Hepatocyte (in vitro differentiated cells): ENCODE measurements at regions not wholly inside any gene's neighbourhood (a gene's known extent, or its start where the extent isn't known, plus 50 kb on each side); places are given as distances from the start of the nearest gene placed in this dataset.

Experiments
- DNase-seq: peaks from one replicate; pipeline ENCODE4 v3.0.0-alpha.2; 2016; ENCODE audit warnings: low spot score
- H2AFZ ChIP-seq: fragments of 200-600 bp; sonication (generic); 2 replicates; pipeline ENCODE4 v1.6.0; 2016; ENCODE audit warnings: antibody characterized with exemption, mild to moderate bottlenecking
- H3K27ac ChIP-seq: fragments of 200-600 bp; sonication (generic); 2 replicates; pipeline ENCODE4 v1.5.1; 2016; ENCODE audit warnings: mild to moderate bottlenecking
- H3K27me3 ChIP-seq: fragments of 200-600 bp; sonication (generic); 2 replicates; pipeline ENCODE4 v1.6.1; 2016
- H3K36me3 ChIP-seq: fragments of 200-600 bp; sonication (generic); replicated peaks from 2 replicates; pipeline ENCODE4 v1.5.1; 2016; ENCODE audit warnings: low read depth; ENCODE audit not compliant: insufficient read depth
- H3K4me1 ChIP-seq: fragments of 200-600 bp; sonication (generic); 2 replicates; pipeline ENCODE4 v1.5.1; 2016; ENCODE audit warnings: mild to moderate bottlenecking, moderate library complexity; ENCODE audit not compliant: insufficient read depth
- H3K4me2 ChIP-seq: fragments of 200-600 bp; sonication (generic); 2 replicates; pipeline ENCODE4 v1.6.0; 2016
- H3K4me3 ChIP-seq: fragments of 200-600 bp; sonication (generic); 2 replicates; pipeline ENCODE4 v1.5.1; 2016; ENCODE audit warnings: mild to moderate bottlenecking
- H3K79me2 ChIP-seq: fragments of 200-600 bp; sonication (generic); 2 replicates; pipeline ENCODE4 v1.6.0; 2017; ENCODE audit warnings: mild to moderate bottlenecking
- H3K9me2 ChIP-seq: fragments of 200-600 bp; sonication (generic); replicated peaks from 2 replicates; pipeline ENCODE4 v1.6.0; 2017; ENCODE audit warnings: mild to moderate bottlenecking; ENCODE audit not compliant: insufficient read depth
- H3K9me3 ChIP-seq: fragments of 200-600 bp; sonication (generic); 2 replicates; pipeline ENCODE4 v1.5.1; 2016; ENCODE audit warnings: low read depth, mild to moderate bottlenecking
- H4K20me1 ChIP-seq: fragments of 200-600 bp; sonication (generic); 2 replicates; pipeline ENCODE4 v1.6.0; 2016; ENCODE audit warnings: mild to moderate bottlenecking; ENCODE audit not compliant: insufficient read depth, poor library complexity, severe bottlenecking
- EZH2 ChIP-seq: fragments of 200-600 bp; sonication (generic); IDR thresholded peaks from 2 replicates; pipeline ENCODE4 v1.6.1; 2016; ENCODE audit warnings: antibody characterized with exemption, mild to moderate bottlenecking, borderline replicate concordance
- EZH2phosphoT487 ChIP-seq: fragments of 200-600 bp; sonication (generic); IDR thresholded peaks from one replicate; pipeline ENCODE4 v1.6.1; 2018; ENCODE audit warnings: antibody characterized with exemption, mild to moderate bottlenecking, low read depth, moderate library complexity; ENCODE audit not compliant: unreplicated experiment, severe bottlenecking
- WGBS: methylation state at CpG from one replicate; pipeline ENCODE4 v1.1.6; 2016; ENCODE audit warnings: low lambda C conversion rate; ENCODE audit errors: missing lambda C conversion rate; 5-methylcytosine and 5-hydroxymethylcytosine counted together
- TF ChIP-seq, protein P1 (sequence below): fragments of 200-600 bp; sonication (generic); IDR thresholded peaks from 2 replicates; pipeline ENCODE4 v1.5.1; 2016; ENCODE audit warnings: antibody characterized with exemption, mild to moderate bottlenecking; ENCODE audit not compliant: poor library complexity

DNA sequence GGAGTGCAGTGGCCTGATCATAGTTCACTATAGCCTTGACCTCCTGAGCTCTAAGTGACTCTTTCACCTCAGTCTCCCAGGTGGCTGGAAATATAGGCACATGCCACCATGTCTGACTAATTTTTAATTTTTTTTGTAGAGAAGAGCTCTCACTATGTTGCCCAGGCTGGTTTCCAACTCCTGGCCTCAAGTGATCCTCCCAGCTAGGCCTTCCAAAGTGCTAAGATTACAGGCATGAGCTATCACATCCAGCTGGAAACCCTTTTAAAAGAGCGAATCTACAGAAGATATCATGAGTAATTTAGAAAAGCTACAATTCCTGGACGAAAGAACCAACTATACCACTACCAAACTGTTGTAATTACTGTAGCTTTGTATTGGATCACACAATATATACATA lies 394.4 kb upstream of the AUTS2 start:
- WGBS = 79% methylated on average over 2 of the region's 2 CpGs

DNA sequence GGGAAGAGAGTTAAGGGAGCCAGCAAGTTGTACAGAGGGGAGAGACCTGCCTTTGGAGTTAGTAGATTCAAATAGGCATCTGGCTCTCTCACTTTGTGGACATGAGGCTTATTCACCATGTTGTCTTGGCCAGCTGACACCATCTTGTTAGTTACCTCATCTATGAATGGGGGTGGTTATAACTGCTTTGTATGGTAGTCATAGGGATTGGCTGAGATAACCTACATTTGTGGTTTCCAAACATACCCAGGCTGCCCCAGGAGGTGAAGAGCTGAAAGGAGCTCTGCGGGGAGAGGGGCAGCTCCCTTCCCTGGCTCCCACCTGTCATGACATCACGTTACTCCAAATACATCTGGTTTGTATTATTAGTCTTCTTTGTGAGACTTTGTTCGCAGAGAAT lies 393.3 kb upstream of the AUTS2 start:
- no peak overlapping the region for H3K4me2 ChIP-seq
- H4K20me1 ChIP-seq = no peaks in the 10 kb centered on the region
- TF ChIP-seq, protein P1, sequence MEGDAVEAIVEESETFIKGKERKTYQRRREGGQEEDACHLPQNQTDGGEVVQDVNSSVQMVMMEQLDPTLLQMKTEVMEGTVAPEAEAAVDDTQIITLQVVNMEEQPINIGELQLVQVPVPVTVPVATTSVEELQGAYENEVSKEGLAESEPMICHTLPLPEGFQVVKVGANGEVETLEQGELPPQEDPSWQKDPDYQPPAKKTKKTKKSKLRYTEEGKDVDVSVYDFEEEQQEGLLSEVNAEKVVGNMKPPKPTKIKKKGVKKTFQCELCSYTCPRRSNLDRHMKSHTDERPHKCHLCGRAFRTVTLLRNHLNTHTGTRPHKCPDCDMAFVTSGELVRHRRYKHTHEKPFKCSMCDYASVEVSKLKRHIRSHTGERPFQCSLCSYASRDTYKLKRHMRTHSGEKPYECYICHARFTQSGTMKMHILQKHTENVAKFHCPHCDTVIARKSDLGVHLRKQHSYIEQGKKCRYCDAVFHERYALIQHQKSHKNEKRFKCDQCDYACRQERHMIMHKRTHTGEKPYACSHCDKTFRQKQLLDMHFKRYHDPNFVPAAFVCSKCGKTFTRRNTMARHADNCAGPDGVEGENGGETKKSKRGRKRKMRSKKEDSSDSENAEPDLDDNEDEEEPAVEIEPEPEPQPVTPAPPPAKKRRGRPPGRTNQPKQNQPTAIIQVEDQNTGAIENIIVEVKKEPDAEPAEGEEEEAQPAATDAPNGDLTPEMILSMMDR = no peak
- TF ChIP-seq EZH2 = no peak
- TF ChIP-seq EZH2phosphoT487 = no peak
- 43% methylated on average over 3 of the region's 3 CpGs for WGBS
- no peaks in the 10 kb centered on the region for H3K27me3 ChIP-seq
- H3K79me2 ChIP-seq = no peaks in the 10 kb centered on the region
- no peak overlapping the region for H2AFZ ChIP-seq
- no peak for DNase-seq
- H3K4me3 ChIP-seq = no peak overlapping the region
- no peaks in the 10 kb centered on the region for H3K9me3 ChIP-seq
- H3K27ac ChIP-seq = no peak overlapping the region
- H3K9me2 ChIP-seq = no peaks in the 10 kb centered on the region
- no peaks in the 10 kb centered on the region for H3K36me3 ChIP-seq
- peaks cover 6% of the 10 kb centered on the region for H3K4me1 ChIP-seq

More for the DNA sequence above, 394.4 kb upstream of the AUTS2 start:
- no peaks in the 10 kb centered on the region for H3K36me3 ChIP-seq
- H3K27ac ChIP-seq = no peak overlapping the region
- no peak overlapping the region for H3K4me2 ChIP-seq
- no peak overlapping the region for H2AFZ ChIP-seq
- no peak overlapping the region for H3K4me3 ChIP-seq
- no peak for TF ChIP-seq EZH2phosphoT487
- TF ChIP-seq, protein P1 = no peak
- TF ChIP-seq EZH2 = no peak
- no peaks in the 10 kb centered on the region for H3K9me2 ChIP-seq
- no peaks in the 10 kb centered on the region for H3K27me3 ChIP-seq
- no peak for DNase-seq
- no peaks in the 10 kb centered on the region for H4K20me1 ChIP-seq
- no peaks in the 10 kb centered on the region for H3K79me2 ChIP-seq
- peaks cover 6% of the 10 kb centered on the region for H3K4me1 ChIP-seq
- no peaks in the 10 kb centered on the region for H3K9me3 ChIP-seq

DNA sequence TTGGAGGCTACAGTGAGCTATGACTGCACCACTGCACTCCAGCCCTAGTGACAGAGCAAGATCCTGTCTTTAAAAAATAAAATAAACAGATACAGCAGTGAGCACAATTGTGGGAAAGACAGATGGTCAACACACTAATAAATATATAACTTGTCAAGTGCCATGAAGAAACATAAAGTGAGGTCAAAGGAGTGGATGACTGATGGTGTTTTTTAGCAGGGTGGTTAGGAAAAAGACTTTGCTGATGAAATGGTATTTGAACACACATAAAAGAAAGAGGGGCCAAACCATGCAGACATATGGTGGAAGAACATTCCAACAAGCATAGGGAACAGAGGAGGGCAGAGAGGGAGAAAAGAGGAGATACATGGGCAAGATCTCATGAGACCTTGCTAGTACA lies 392.7 kb upstream of the AUTS2 start:
- H3K4me1 ChIP-seq = peaks cover 6% of the 10 kb centered on the region
- no peaks in the 10 kb centered on the region for H3K27me3 ChIP-seq
- no peaks in the 10 kb centered on the region for H3K79me2 ChIP-seq
- no peak for TF ChIP-seq EZH2phosphoT487
- TF ChIP-seq EZH2 = no peak
- TF ChIP-seq, protein P1 = no peak
- no peaks in the 10 kb centered on the region for H3K9me2 ChIP-seq
- H3K4me3 ChIP-seq = no peak overlapping the region
- H4K20me1 ChIP-seq = no peaks in the 10 kb centered on the region
- DNase-seq = no peak
- no peak overlapping the region for H3K27ac ChIP-seq
- no peaks in the 10 kb centered on the region for H3K9me3 ChIP-seq
- no peak overlapping the region for H2AFZ ChIP-seq
- H3K36me3 ChIP-seq = no peaks in the 10 kb centered on the region
- no peak overlapping the region for H3K4me2 ChIP-seq

DNA sequence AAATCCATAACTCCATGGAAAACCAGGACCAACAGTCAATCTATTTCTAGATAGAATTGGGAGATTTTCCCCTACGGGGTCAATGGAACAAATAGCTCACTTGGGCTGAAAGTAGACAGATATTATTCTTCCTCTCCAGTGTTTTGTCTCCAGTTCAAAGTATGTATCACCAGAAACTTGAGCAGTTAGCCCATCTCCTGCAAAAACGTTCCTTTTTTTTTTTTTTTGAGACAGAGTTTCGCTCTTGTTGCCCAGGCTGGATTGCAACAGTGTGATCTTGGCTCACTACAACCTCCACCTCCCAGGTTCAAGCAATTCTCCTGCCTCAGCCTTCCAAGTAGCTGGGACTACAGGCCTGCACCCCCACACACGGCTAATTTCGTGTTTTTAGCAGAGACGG lies 390.0 kb upstream of the AUTS2 start:
- TF ChIP-seq EZH2 = no peak
- TF ChIP-seq, protein P1 = no peak
- TF ChIP-seq EZH2phosphoT487 = no peak
- Histone ChIP-seq H4K20me1 (no peaks in the 10 kb centered on the region), H3K79me2 (no peaks in the 10 kb centered on the region), H3K27me3 (peaks cover 3% of the 10 kb centered on the region), H3K4me1 (no peaks in the 10 kb centered on the region), H2AFZ (no peak overlapping the region), H3K36me3 (no peaks in the 10 kb centered on the region), H3K4me2 (no peak overlapping the region), H3K4me3 (no peak overlapping the region), H3K9me3 (no peaks in the 10 kb centered on the region), H3K9me2 (no peaks in the 10 kb centered on the region), H3K27ac (no peak overlapping the region)
- DNase-seq = no peak
- WGBS = 90% methylated on average over 6 of the region's 6 CpGs
